ENCODE measurements at regions not wholly inside any gene's neighbourhood (a gene's known extent, or its start where the extent isn't known, plus 50 kb on each side); places are given as distances from the start of the nearest gene placed in this dataset.

- no peak for TF ChIP-seq EZH2phosphoT487 (IDR thresholded peaks at IDR 0.05; ENCODE audit: low read depth)
- TF ChIP-seq CTCF (IDR thresholded peaks at IDR 0.05; ENCODE audit: low read depth, low read length): no peak
Observed at GRCh38 chr17:51496378-51496777, 236.0 kb downstream of the UTP18 start.
